DMS 273 (cell line): ENCODE measurements at regions not wholly inside any gene's neighbourhood (a gene's known extent, or its start where the extent isn't known, plus 50 kb on each side); places are given as distances from the start of the nearest gene placed in this dataset.

Source experiments
- DNase-seq: peaks from one replicate; lab custom pipeline; 2025; ENCODE audit not compliant: unreplicated experiment; lab: John Stamatoyannopoulos, UW

DNA sequence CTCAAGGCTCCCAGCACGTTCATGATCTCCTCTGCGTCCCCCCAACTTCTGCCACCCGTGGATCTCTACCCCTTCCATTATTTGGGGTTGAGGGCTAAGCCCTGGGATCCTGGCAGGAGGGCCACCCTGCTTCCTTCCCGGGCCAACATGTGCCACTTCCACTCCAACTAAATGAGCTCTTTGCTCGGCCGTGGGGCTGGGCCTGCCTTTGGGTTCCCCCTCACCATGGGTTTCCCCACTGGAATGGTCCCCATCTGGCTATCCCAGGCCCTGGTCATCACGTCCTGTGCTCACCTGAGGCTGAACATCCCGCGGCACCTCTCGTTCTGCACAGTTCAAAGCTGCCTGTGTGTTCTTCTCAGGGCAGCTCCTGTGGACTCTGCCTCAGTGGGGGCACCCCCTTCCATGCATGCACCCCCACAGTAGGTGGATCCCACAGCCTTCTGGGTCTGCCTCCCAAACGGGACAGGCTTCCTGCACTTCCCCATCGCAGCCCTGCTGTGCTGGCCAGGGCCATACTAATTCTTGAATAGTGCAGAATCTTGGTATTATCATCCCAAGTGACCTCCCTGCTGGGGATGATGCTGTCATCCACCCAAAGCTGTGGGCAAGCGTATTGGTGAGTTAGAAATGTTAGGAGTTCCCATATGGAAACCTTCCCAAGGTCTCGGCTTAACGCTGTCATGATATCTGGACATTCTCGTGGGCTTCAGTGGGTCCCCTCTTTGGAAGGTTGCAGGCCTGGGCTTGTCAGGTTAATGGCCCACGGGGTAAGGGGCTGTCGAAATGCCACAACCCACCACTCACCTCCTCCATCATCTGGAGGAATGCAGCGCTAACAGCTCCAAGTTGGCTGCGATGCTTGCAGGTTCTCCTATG is 150.5 kb upstream of the TWIST2 start:
- DNase-seq, result no peak

DNA sequence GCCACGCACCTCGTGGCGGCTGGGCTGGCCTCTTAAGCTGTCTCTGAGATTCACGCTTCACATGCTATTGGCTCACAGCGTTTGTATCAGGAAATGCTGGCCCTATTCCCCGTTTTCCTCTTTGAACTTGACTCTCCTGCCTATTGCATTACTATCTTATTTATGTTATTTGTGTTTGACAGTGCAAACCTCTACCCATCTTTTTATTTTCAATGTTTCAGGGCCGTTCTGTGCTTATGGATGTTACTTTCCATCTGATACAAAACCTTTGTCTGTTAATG is 149.9 kb upstream of the TWIST2 start:
- DNase-seq, result no peak

DNA sequence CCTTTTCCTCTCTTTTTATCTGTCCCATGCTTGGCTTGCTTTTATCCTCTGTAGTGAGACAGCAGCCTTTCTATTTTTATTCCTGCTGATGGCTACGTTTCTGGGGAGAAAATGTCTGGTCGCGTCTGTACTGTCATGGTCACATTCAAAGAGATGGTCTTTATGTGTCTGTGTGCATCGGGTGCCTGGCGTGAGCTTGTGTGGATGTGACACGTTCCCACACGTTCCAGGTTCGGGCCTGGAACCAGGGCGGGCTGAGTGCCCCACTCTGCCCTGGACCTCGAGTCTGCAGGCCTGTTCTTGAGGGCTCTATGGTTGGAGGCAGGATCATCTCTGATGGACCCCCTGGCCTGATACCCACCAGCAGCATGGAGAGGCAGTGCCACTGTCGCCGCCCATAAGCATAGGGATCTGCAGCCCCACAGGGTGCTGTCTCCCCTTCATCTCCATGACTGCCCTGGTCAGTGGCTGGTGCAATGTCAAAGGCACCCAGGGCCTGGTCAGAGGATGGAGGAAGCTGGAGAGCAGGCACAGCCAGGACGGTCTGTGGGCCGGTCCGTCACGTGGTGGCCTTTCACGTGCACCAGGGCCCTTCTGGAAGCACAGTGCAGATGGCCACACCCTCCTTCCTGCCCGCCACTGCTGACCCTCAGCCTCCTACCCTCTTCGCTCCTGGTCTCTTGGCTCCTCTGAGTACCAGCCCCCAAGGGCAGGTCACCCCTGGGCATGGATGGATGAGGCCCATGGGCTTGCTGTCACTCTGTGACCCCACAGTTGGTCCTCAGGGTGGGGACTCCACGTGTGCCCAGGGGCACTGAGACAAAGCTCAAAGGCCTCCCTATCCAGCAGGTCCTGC is 149.2 kb upstream of the TWIST2 start:
- DNase-seq, result no peak

DNA sequence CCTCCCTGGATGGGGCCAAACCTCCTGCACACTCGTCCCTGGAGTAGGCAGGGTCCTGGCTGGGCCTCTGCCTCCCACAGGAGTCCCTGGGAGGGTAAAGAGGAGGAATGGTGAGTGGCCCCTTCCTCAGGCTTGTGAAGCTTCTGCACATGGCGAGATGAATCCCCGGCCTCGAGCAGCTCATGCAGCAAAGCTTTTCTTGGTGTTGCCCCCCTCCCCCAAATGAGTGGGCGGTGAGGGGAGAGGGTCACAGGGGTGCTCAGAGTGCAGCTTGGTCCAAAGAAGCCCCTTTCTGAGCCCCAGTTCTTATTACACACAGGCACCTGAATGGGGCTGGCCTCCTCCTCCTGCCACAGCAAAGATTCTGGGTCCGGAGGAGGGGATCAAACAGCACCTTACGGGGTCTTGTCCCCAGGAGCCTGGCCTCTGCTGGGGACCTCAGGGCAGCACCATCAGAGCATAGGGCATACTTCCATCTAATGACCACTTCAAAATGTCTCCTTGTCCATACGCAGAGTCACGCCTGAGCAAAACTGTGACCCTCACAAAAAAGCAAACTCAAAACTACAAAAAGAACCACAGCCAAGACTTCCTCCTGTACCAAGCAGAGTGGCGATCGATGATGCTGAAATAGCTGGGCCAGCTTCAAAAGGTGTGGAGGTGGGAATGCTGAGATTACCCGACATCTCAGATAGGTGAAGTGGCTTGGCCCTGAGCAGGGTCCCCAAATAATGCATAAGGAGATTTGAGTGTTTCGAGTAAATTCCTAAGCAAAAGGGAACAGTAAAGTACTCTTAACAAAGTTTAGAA is 148.4 kb upstream of the TWIST2 start:
- DNase-seq, result no peak

- DNase-seq, result no peak
These were observed 147.8 kb upstream of the TWIST2 start for GRCh38 chr2:238700117-238700457.

DNA sequence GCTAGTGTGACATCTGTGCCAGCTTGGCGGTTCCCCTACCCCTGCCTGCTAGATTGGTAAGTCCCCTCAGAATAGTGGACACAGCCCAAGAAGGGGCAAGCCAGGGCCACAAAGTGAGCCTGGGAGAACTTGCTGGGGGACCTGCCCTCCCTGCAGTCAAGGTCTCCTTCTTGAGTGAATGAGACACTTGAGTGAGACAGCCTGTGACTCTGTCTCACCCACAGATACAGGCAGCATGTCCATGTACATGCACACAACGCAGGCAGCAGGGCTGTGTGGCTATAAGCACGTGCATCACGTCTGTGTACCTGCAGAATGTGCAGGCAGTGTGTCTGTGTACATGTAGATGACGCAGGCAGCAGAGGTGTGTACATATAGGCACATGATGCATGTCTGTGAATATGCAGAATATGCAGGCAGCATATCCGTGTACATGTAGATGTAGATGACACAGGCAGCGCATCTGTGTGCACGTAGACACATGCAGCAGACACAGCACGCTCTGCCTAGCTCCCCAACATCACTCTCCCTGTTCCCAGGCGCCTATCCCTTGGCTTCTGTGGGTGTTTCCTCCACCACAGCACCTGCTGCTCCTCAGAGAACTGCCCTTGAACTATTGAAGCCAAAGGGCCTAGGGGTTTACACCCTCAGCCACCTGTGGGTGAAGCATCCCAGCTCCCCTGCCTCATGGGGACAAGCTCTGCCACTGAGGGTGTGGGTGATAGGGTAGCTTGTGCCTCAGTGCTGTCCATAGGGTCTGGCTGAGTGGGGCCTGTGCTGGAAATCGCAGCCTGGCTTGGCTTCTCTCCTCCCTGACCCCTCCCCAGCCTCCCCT is 147.2 kb upstream of the TWIST2 start:
- DNase-seq, result no peak

GRCh38 chr2:238701341-238702206 is 146.3 kb upstream of the TWIST2 start:
- peak; percentile 29 for DNase-seq

DNA sequence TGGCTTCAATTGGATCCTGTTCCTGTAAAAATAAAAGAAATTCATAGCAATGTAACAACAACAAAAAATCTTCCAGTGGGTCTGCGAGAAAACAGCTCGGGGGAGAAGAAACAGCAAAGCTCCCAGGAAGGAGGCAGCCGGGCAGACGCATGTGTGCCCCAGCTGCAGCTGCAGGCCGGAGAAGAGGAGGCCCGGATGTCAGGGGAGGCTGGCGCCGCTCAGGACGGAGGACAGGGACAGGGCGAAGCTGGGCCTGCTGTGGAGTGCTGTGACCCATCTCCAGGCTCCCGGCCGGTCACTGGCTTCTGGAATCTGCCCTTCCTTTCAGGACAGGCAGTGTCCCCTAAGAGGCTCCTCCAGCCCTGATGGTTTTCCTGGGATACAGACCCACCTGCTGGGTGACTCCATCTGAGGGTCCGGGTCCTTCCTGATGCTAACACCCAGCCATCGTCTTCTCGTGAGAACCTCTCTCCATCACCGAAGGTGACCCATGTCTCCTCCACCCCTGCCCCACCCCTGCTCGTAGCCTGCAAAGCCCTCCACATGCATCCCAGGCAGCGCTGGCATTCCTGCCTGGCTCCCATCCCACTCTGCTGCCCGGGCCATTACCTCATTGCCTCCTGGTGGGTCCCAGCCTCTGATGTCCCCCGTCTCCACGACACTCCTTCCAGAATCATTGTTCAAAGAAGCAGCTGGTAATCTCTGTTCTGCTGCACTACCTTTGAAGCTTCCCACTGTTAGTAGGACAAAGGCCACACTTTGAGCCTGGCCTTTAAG is 145.4 kb upstream of the TWIST2 start:
- DNase-seq, result no peak

GRCh38 chr2:238703053-238703415 is 144.9 kb upstream of the TWIST2 start:
- DNase-seq, result no peak

GRCh38 chr2:238703436-238703835 is 144.4 kb upstream of the TWIST2 start:
- DNase-seq, result no peak

DNA sequence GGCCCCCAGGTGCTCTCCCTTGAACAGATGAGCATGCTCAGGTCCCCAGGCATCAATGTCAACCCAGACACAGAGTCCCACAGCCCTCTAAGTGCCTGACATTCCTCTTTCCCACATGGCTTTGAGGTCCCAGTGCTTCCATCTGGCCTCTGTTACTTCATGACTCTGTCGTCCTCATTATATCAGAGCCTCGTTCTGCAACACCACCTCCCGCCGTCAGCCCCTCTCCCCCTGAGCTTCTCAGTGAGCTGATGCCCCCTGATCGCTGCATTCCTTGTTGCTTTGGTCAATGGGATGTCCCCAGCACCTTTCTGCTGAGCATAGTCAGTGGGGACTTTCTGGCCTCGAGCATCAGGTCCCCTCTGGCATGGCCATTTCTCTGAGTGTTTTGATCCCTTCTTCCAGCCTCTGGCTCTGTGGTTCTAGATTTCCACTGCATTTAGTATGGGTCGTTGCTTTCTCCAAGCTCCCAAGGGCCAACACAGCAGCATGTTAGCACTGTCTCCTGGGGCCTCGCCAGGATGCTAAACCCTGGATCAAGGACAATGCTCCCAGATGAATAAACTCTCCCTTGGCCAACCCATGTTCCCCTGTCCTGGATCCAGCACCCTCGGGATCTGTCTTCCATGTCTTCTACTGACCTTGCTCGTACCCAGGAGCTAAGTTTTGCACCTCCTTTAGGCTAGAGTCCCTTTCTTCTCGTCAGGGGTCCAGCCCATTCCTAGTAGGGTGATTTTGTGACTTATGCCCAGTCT is 143.2 kb upstream of the TWIST2 start:
- no peak for DNase-seq

GRCh38 chr2:238706163-238706562 is 141.7 kb upstream of the TWIST2 start:
- DNase-seq, result no peak

DNA sequence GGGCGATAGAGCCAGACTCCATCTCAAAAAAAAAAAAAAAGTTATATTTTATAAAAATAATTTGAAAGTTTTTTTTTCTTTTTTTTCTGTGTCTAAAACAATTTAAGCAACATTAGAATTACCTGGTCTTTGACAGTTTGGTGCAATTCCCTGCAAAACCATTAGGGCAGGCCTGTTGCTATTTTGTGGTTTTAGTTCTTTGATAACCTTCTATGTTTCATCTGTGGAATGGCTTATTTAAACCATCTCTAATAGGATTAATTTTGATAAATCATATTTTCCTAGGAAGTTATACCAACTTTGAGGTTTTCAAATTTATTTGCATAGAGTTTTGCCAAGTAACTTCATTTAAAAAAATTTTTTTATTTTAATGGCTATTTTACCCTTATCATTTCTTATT is 141.2 kb upstream of the TWIST2 start:
- no peak for DNase-seq

GRCh38 chr2:238709325-238710025 is 138.4 kb upstream of the TWIST2 start:
- no peak for DNase-seq

DNA sequence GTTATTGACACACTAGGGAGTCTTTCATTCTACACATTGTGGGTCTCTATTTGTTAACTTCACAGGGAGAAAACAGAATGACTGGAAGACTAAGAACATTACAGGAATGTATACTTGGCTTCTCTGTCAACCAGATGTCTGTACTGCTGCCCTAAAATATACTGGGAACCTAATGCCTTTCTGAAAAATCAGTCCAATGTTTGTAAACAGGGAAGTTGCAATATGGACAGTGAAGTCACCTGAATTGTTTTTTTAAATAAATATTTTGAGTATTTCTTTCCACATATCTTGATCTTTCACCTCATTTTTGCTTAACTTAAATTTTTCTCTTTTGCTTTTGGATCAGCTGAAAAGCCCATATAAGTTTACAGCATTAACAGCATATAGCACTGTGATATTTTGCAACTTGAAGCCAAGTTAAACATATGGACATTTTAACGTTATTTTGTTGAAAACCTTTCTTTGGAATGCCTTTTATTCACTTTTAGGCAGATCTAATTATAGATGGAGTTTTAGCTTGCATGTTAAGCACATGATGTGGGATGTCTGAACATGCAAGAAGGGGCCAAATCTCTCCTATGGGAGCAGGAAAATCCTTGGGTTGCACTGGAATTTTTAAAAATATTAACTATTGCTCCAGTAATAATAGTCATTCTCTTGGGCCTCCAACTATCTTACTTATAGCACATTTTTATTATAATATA is 137.7 kb upstream of the TWIST2 start:
- no peak for DNase-seq

GRCh38 chr2:238710787-238711186 is 137.1 kb upstream of the TWIST2 start:
- no peak for DNase-seq

- DNase-seq, result no peak
These were observed 136.5 kb upstream of the TWIST2 start for GRCh38 chr2:238711346-238711745.
